ENCODE measurements at regions not wholly inside any gene's neighbourhood (a gene's known extent, or its start where the extent isn't known, plus 50 kb on each side); places are given as distances from the start of the nearest gene placed in this dataset.

DNA sequence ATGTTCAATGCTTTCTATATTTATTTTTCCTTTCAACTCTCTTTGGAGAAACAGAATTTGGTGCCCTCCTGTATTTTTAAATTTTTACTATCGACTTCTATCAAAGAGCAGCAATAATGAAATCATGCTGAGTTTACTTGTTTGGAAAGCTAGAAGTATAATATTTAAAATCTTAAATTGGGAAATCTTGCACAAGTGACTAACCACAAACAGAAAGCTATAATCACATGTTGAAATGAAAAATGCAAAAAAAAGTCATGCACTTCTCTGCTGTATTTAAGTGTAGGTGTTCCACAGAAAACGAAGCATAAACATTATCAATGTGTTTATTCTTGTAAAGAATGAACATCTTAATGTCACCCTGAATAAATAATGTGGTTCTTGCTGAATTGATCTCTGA lies 306.1 kb downstream of the PCDH18 start:
- H3K79me2 ChIP-seq (ENCODE audit: insufficient read depth, low read length): no peaks in the 10 kb centered on the region
- POLR2A ChIA-PET: no interaction called here
- intact Hi-C loops (cut with micrococcal nuclease): no loop called here
- ATAC-seq: no peak
- H3K9me2 ChIP-seq (ENCODE audit: insufficient read depth): no peaks in the 10 kb centered on the region
- H3K36me3 ChIP-seq (ENCODE audit: control insufficient read depth in 1 of 2, insufficient read depth in 2 of 2, low read length in 2 of 2): no peaks in the 10 kb centered on the region
- CTCF ChIA-PET: no interaction called here
- RAD21 ChIA-PET (ENCODE audit: low non-redundant PET in 1 of 2, low total read pairs in 2 of 2, uncharacterized antibody in 2 of 2, unreplicated experiment in 2 of 2): no interaction called here
- TF ChIP-seq TCF7L2 (IDR thresholded peaks at IDR 0.05; ENCODE audit: borderline replicate concordance, extremely low read depth, insufficient read depth, insufficient read length) (no peak), POLR2AphosphoS5 (IDR thresholded peaks at IDR 0.05; ENCODE audit: low read depth, low read length) (no peak), CBX3 (IDR thresholded peaks at IDR 0.05; ENCODE audit: low read depth) (no peak), CTCF (IDR thresholded peaks at IDR 0.05 in 2 of 3, conservative IDR thresholded peaks at IDR 0.05 in 1 of 3; ENCODE audit: borderline replicate concordance in 1 of 3, insufficient read depth in 1 of 3, low read depth in 2 of 3, low read length in 2 of 3) (no peak), FOSL1 (IDR thresholded peaks at IDR 0.05; ENCODE audit: low read depth) (no peak), REST (IDR thresholded peaks at IDR 0.05; ENCODE audit: low read depth) (no peak), ATF3 (IDR thresholded peaks at IDR 0.05) (no peak), POLR2A (IDR thresholded peaks at IDR 0.05; ENCODE audit: borderline replicate concordance, extremely low read depth, insufficient read depth, insufficient read length) (no peak), ELF1 (IDR thresholded peaks at IDR 0.05; ENCODE audit: borderline replicate concordance, low read depth) (no peak), JUND (IDR thresholded peaks at IDR 0.05) (no peak), ZFX (IDR thresholded peaks at IDR 0.05) (no peak), SP1 (IDR thresholded peaks at IDR 0.05; ENCODE audit: low read depth) (no peak), CEBPB (IDR thresholded peaks at IDR 0.05; ENCODE audit: low read depth) (no peak)
- TF ChIP-seq, protein P1, sequence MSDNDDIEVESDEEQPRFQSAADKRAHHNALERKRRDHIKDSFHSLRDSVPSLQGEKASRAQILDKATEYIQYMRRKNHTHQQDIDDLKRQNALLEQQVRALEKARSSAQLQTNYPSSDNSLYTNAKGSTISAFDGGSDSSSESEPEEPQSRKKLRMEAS (IDR thresholded peaks at IDR 0.05): no peak
- no peaks in the 10 kb centered on the region for H3K9me3 ChIP-seq (ENCODE audit: control insufficient read depth in 1 of 2, insufficient read depth in 1 of 2, low read depth in 1 of 2, low read length in 2 of 2)
- BruUV-seq (replicated peaks): no TSS peak
- no peak overlapping the region for H3K4me2 ChIP-seq (ENCODE audit: low read length)
- no peak for DNase-seq (ENCODE audit: low read depth, low spot score)
- H3K4me3 ChIP-seq (replicated peaks in 1 of 2; ENCODE audit: low read depth in 1 of 2, low read length in 2 of 2): no peak overlapping the region
- H3K27me3 ChIP-seq (ENCODE audit: insufficient read depth, low read length): no peaks in the 10 kb centered on the region
- H2AFZ ChIP-seq (ENCODE audit: low read depth, low read length, poor library complexity, severe bottlenecking): peak overlapping the region; percentile 39
- H3K9ac ChIP-seq (ENCODE audit: low read length): no peak overlapping the region
- no peak overlapping the region for H3K27ac ChIP-seq (ENCODE audit: low read depth, low read length)
- H4K20me1 ChIP-seq (ENCODE audit: insufficient read depth): no peaks in the 10 kb centered on the region
- no peaks in the 10 kb centered on the region for H3K4me1 ChIP-seq (ENCODE audit: control insufficient read depth in 1 of 2, insufficient read depth in 2 of 2, low read length in 2 of 2)

Data from HCT116 (cell line).